HG02610 (cell line): ENCODE measurements at regions not wholly inside any gene's neighbourhood (a gene's known extent, or its start where the extent isn't known, plus 50 kb on each side); places are given as distances from the start of the nearest gene placed in this dataset.
A peak's percentile ranks its signal among the peaks of the same experiment; 100 is the strongest.

Source experiments
- ATAC-seq: cut with Tn5 transposase; IDR thresholded peaks from one replicate; pipeline ENCODE4 v1.9.1; 2021; ENCODE audit warnings: mild to moderate bottlenecking, moderate library complexity; ENCODE audit not compliant: unreplicated experiment

- ATAC-seq = peak; percentile 89
Observed at GRCh38 chr5:91443761-91444467, 60.8 kb upstream of the ARRDC3 start.

GRCh38 chr5:91443023-91443422 lies 59.9 kb upstream of the ARRDC3 start:
- no peak for ATAC-seq

- no peak for ATAC-seq
Observed at GRCh38 chr5:91441082-91441481, 58.0 kb upstream of the ARRDC3 start.

- ATAC-seq = no peak
Observed at GRCh38 chr5:91438871-91439270, 55.8 kb upstream of the ARRDC3 start.

- ATAC-seq = no peak
Observed at GRCh38 chr5:91436241-91436640, 53.1 kb upstream of the ARRDC3 start.

GRCh38 chr5:91434348-91434747 lies 51.2 kb upstream of the ARRDC3 start:
- no peak for ATAC-seq

GRCh38 chr5:91433861-91434260 lies 50.7 kb upstream of the ARRDC3 start:
- ATAC-seq = no peak
